ENCODE measurements at regions not wholly inside any gene's neighbourhood (a gene's known extent, or its start where the extent isn't known, plus 50 kb on each side); places are given as distances from the start of the nearest gene placed in this dataset.

GRCh38 chr9:2913026-2913425 lies 69.1 kb upstream of the PUM3 start:
- DNase-seq (ENCODE audit: low read depth in 2 of 2) = no peak
- no peaks in the 10 kb centered on the region for H4K20me1 ChIP-seq (ENCODE audit: control insufficient read depth, extremely low read depth, insufficient read depth, low read length)
- no peaks in the 10 kb centered on the region for H3K36me3 ChIP-seq (ENCODE audit: control insufficient read depth, insufficient read depth, low read length)
- H3K9me3 ChIP-seq (ENCODE audit: control insufficient read depth, insufficient read depth, low read depth, low read length) = no peaks in the 10 kb centered on the region
- no peaks in the 10 kb centered on the region for H3K79me2 ChIP-seq (ENCODE audit: control insufficient read depth, insufficient read depth, low read length)
- no peak overlapping the region for H2AFZ ChIP-seq (ENCODE audit: low read length)
- no peak overlapping the region for H3K4me3 ChIP-seq (replicated peaks in 1 of 4; ENCODE audit: control extremely low read depth in 1 of 4, insufficient read depth in 1 of 4, low read depth in 3 of 4, low read length in 4 of 4)
- no peak overlapping the region for H3K9ac ChIP-seq (ENCODE audit: insufficient read depth, low read length)
- H3K27ac ChIP-seq (ENCODE audit: insufficient read depth, low read length) = no peak overlapping the region
- no peaks in the 10 kb centered on the region for H3K27me3 ChIP-seq (ENCODE audit: control insufficient read depth, insufficient read depth, low read length)
- H3K4me1 ChIP-seq (ENCODE audit: control insufficient read depth, extremely low read depth, insufficient read depth, low read length) = no peaks in the 10 kb centered on the region
- TF ChIP-seq CTCF (conservative IDR thresholded peaks at IDR 0.05 in 1 of 2, IDR thresholded peaks at IDR 0.05 in 1 of 2; ENCODE audit: low read depth in 1 of 2, low read length in 2 of 2) (no peak), EZH2 (IDR thresholded peaks at IDR 0.05; ENCODE audit: low read length, missing control alignments) (no peak)
- no peak overlapping the region for H3K4me2 ChIP-seq (ENCODE audit: extremely low read depth, insufficient read depth, low read length)

- TF ChIP-seq CTCF (conservative IDR thresholded peaks at IDR 0.05 in 1 of 2, IDR thresholded peaks at IDR 0.05 in 1 of 2; ENCODE audit: low read depth in 1 of 2, low read length in 2 of 2) (no peak), EZH2 (IDR thresholded peaks at IDR 0.05; ENCODE audit: low read length, missing control alignments) (no peak)
- Histone ChIP-seq H3K79me2 (ENCODE audit: control insufficient read depth, insufficient read depth, low read length) (no peaks in the 10 kb centered on the region), H3K27ac (ENCODE audit: insufficient read depth, low read length) (no peak overlapping the region), H2AFZ (ENCODE audit: low read length) (no peak overlapping the region), H3K36me3 (ENCODE audit: control insufficient read depth, insufficient read depth, low read length) (no peaks in the 10 kb centered on the region), H3K4me2 (ENCODE audit: extremely low read depth, insufficient read depth, low read length) (no peak overlapping the region), H3K4me1 (ENCODE audit: control insufficient read depth, extremely low read depth, insufficient read depth, low read length) (no peaks in the 10 kb centered on the region), H4K20me1 (ENCODE audit: control insufficient read depth, extremely low read depth, insufficient read depth, low read length) (no peaks in the 10 kb centered on the region), H3K9me3 (ENCODE audit: control insufficient read depth, insufficient read depth, low read depth, low read length) (no peaks in the 10 kb centered on the region), H3K4me3 (replicated peaks in 1 of 4; ENCODE audit: control extremely low read depth in 1 of 4, insufficient read depth in 1 of 4, low read depth in 3 of 4, low read length in 4 of 4) (no peak overlapping the region), H3K9ac (ENCODE audit: insufficient read depth, low read length) (no peak overlapping the region), H3K27me3 (ENCODE audit: control insufficient read depth, insufficient read depth, low read length) (no peaks in the 10 kb centered on the region)
- no peak for DNase-seq (ENCODE audit: low read depth in 2 of 2)
Measured at GRCh38 chr9:2907411-2907810, 63.5 kb upstream of the PUM3 start.

- Histone ChIP-seq H4K20me1 (ENCODE audit: control insufficient read depth, extremely low read depth, insufficient read depth, low read length) (no peaks in the 10 kb centered on the region), H3K4me1 (ENCODE audit: control insufficient read depth, extremely low read depth, insufficient read depth, low read length) (no peaks in the 10 kb centered on the region), H3K27ac (ENCODE audit: insufficient read depth, low read length) (no peak overlapping the region), H3K9me3 (ENCODE audit: control insufficient read depth, insufficient read depth, low read depth, low read length) (no peaks in the 10 kb centered on the region), H3K4me2 (ENCODE audit: extremely low read depth, insufficient read depth, low read length) (no peak overlapping the region), H2AFZ (ENCODE audit: low read length) (no peak overlapping the region), H3K9ac (ENCODE audit: insufficient read depth, low read length) (no peak overlapping the region), H3K79me2 (ENCODE audit: control insufficient read depth, insufficient read depth, low read length) (no peaks in the 10 kb centered on the region), H3K4me3 (replicated peaks in 1 of 4; ENCODE audit: control extremely low read depth in 1 of 4, insufficient read depth in 1 of 4, low read depth in 3 of 4, low read length in 4 of 4) (no peak overlapping the region), H3K36me3 (ENCODE audit: control insufficient read depth, insufficient read depth, low read length) (no peaks in the 10 kb centered on the region), H3K27me3 (ENCODE audit: control insufficient read depth, insufficient read depth, low read length) (no peaks in the 10 kb centered on the region)
- no peak for TF ChIP-seq CTCF (conservative IDR thresholded peaks at IDR 0.05 in 1 of 2, IDR thresholded peaks at IDR 0.05 in 1 of 2; ENCODE audit: low read depth in 1 of 2, low read length in 2 of 2)
- no peak for TF ChIP-seq EZH2 (IDR thresholded peaks at IDR 0.05; ENCODE audit: low read length, missing control alignments)
- DNase-seq (ENCODE audit: low read depth in 2 of 2) = no peak
Measured at GRCh38 chr9:2904242-2904930, 60.5 kb upstream of the PUM3 start.
